A549 (cell line): ENCODE measurements at regions not wholly inside any gene's neighbourhood (a gene's known extent, or its start where the extent isn't known, plus 50 kb on each side); places are given as distances from the start of the nearest gene placed in this dataset.

Experiments used
- ATAC-seq, 2 experiments: fragments of 200-7000 bp in 1 of 2; fragments of >200 bp in 1 of 2; cut with Nextera tagmentation in 1 of 2; cut with Tn5 transposase in 1 of 2; 3 replicates each; pipeline versions ENCODE4 v1.8.0 to v1.9.1; 2018 to 2020; ENCODE audit warnings: mild to moderate bottlenecking in 1 of 2, moderate library complexity in 1 of 2
- CTCF ChIA-PET: fragments of 300-600 bp; sonication (Branson Sonifier 250); formaldehyde crosslinking; extraction: SDS; loops from one replicate; lab custom pipeline; 2021; ENCODE audit warnings: antibody characterized with exemption, inconsistent platforms; lab: Yijun Ruan, JAX
- POLR2A ChIA-PET: fragments of 350-600 bp; formaldehyde crosslinking; extraction: SDS; loops from one replicate; lab custom pipeline; 2021; ENCODE audit warnings: antibody characterized with exemption, inconsistent platforms; lab: Yijun Ruan, JAX
- DNase-seq, 2 experiments: peaks; one replicate each; pipeline versions ENCODE4 v3.0.0 to v3.0.0-alpha.2; 2011 to 2016; ENCODE audit warnings: low read depth in 1 of 2, low spot score in 1 of 2
- FAIRE-seq: peaks from 2 replicates; lab custom pipeline; 2011; peaks lifted over from hg19 to GRCh38; lab: Jason Lieb, UNC
- H3K27ac ChIP-seq, 2 experiments: fragments of >200 bp; sonication (Bioruptor Twin); formaldehyde crosslinking; 3 replicates each; pipeline ENCODE4 v1.5.1; 2016 to 2017
- H3K4me1 ChIP-seq: fragments of >200 bp; sonication (Bioruptor Twin); formaldehyde crosslinking; 3 replicates; pipeline ENCODE4 v1.6.1; 2016
- H3K4me2 ChIP-seq: fragments of >200 bp; sonication (Bioruptor Twin); formaldehyde crosslinking; 3 replicates; pipeline ENCODE4 v1.6.1; 2016
- H3K4me3 ChIP-seq: fragments of >200 bp; sonication (Bioruptor Twin); formaldehyde crosslinking; 3 replicates; pipeline ENCODE4 v1.5.1; 2016
- H3K9me3 ChIP-seq: fragments of >200 bp; sonication (Bioruptor Twin); formaldehyde crosslinking; 3 replicates; pipeline ENCODE4 v1.6.1; 2016
- BHLHE40 ChIP-seq: IDR thresholded peaks from 2 replicates; pipeline ENCODE4 v1.6.1; 2012; ENCODE audit warnings: low read depth, low read length, inconsistent platforms
- CBX2 ChIP-seq: fragments of 200-600 bp; sonication (generic); IDR thresholded peaks from 2 replicates; pipeline ENCODE4 v1.6.1; 2016; ENCODE audit warnings: low read depth, mild to moderate bottlenecking, borderline replicate concordance
- CBX8 ChIP-seq: fragments of 200-600 bp; sonication (generic); IDR thresholded peaks from 2 replicates; pipeline ENCODE4 v1.6.1; 2016
- CHD2 ChIP-seq: fragments of 150-350 bp; IDR thresholded peaks from 2 replicates; pipeline ENCODE4 v1.6.1; 2014; ENCODE audit warnings: low read length; ENCODE audit not compliant: partially characterized antibody
- CHD4 ChIP-seq: fragments of 200-600 bp; sonication (generic); IDR thresholded peaks from 2 replicates; pipeline ENCODE4 v1.6.1; 2016; ENCODE audit warnings: antibody characterized with exemption, mild to moderate bottlenecking, borderline replicate concordance
- EHF ChIP-seq: fragments of 250-450 bp; sonication (Bioruptor Pico); IDR thresholded peaks from 2 replicates; pipeline ENCODE4 v1.5.0; 2020; ENCODE audit warnings: mild to moderate bottlenecking
- EHMT2 ChIP-seq: fragments of 200-600 bp; sonication (generic); IDR thresholded peaks from 2 replicates; pipeline ENCODE4 v1.6.1; 2016; ENCODE audit warnings: antibody characterized with exemption, low read depth, mild to moderate bottlenecking, moderate library complexity
- ESRRA ChIP-seq: fragments of 150-350 bp; IDR thresholded peaks from 2 replicates; pipeline ENCODE4 v1.6.1; 2014; ENCODE audit warnings: mild to moderate bottlenecking, low read length, borderline replicate concordance
- FOSL2 ChIP-seq, 2 experiments: fragments of 450-650 bp in 1 of 2; fragments of >200 bp in 1 of 2; sonication (Bioruptor Twin) in 1 of 2; formaldehyde crosslinking; IDR thresholded peaks; 2 replicates each; pipeline versions ENCODE4 v1.5.0 to v1.6.1; 2016 to 2020; ENCODE audit warnings: mild to moderate bottlenecking in 1 of 2, moderate library complexity in 1 of 2
- GATA3 ChIP-seq: IDR thresholded peaks from 2 replicates; pipeline ENCODE4 v1.6.1; 2012; ENCODE audit warnings: borderline replicate concordance
- NPAS2 ChIP-seq: fragments of 250-450 bp; sonication (Bioruptor Pico); IDR thresholded peaks from 2 replicates; pipeline ENCODE4 v1.8.0; 2022; ENCODE audit warnings: mild to moderate bottlenecking, moderate library complexity, borderline replicate concordance
- PBX3 ChIP-seq: IDR thresholded peaks from 2 replicates; pipeline ENCODE4 v1.6.1; 2012
- PHF8 ChIP-seq: fragments of 200-600 bp; sonication (generic); IDR thresholded peaks from 2 replicates; pipeline ENCODE4 v1.6.1; 2016; ENCODE audit warnings: low read depth, mild to moderate bottlenecking, antibody characterized with exemption, moderate library complexity, borderline replicate concordance
- POLR2A ChIP-seq: IDR thresholded peaks from 2 replicates; pipeline ENCODE4 v1.6.1; 2012; ENCODE audit warnings: mild to moderate bottlenecking, low read length
- RFX5 ChIP-seq: fragments of 450-650 bp; IDR thresholded peaks from 2 replicates; pipeline ENCODE4 v1.7.1; 2014; ENCODE audit warnings: antibody characterized with exemption, mild to moderate bottlenecking, moderate library complexity
- SMC3 ChIP-seq: fragments of >200 bp; sonication (Bioruptor Twin); formaldehyde crosslinking; IDR thresholded peaks from 3 replicates; pipeline ENCODE4 v1.6.1; 2018; ENCODE audit warnings: inconsistent platforms
- TP53 ChIP-seq: fragments of 250-450 bp; sonication (Bioruptor Pico); IDR thresholded peaks from 2 replicates; pipeline ENCODE4 v1.5.0; 2021; ENCODE audit warnings: mild to moderate bottlenecking, moderate library complexity
- ZSCAN20 ChIP-seq: fragments of 250-450 bp; sonication (Bioruptor Pico); IDR thresholded peaks from 2 replicates; pipeline ENCODE4 v1.8.0; 2022; ENCODE audit warnings: mild to moderate bottlenecking, moderate library complexity
- WGBS: methylation state at CpG from one replicate; pipeline ENCODE4 v1.1.6; 2017; ENCODE audit errors: missing lambda C conversion rate; 5-methylcytosine and 5-hydroxymethylcytosine counted together
- TF ChIP-seq, protein P1 (sequence below): fragments of >200 bp; sonication (Bioruptor Twin); formaldehyde crosslinking; IDR thresholded peaks from 2 replicates; pipeline ENCODE4 v1.6.1; 2016
- TF ChIP-seq, protein P2 (sequence below): fragments of 200-600 bp; sonication (generic); IDR thresholded peaks from 2 replicates; pipeline ENCODE4 v1.6.1; 2016; ENCODE audit warnings: antibody characterized with exemption, mild to moderate bottlenecking, moderate library complexity
- TF ChIP-seq, protein P3 (sequence below): fragments of >200 bp; sonication (Bioruptor Twin); formaldehyde crosslinking; IDR thresholded peaks from 3 replicates; pipeline ENCODE4 v1.5.1; 2016

DNA sequence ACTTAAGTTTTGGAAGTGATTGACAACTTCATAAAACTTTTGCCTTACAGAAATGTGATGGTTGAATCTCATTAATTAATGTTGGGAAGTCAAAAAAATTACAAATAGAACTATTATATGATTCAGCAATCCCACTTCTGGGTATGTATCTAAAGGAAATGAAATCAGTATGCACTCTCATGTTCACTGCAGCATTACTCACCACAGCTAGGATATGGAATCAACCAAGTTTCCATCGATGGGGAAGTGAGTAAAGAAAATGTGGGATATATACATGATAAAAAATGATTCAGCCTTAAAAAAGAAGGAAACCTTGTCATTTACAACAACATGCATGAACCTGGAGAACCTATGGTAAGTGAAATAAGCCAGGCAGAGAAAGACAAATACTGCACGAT, 112.4 kb upstream of the WDR75 start (continued):
- no peak for TF ChIP-seq CBX2
- no peak for TF ChIP-seq TP53
- TF ChIP-seq BHLHE40: no peak
- TF ChIP-seq, protein P1, sequence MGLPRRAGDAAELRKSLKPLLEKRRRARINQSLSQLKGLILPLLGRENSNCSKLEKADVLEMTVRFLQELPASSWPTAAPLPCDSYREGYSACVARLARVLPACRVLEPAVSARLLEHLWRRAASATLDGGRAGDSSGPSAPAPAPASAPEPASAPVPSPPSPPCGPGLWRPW: no peak
- no peak for TF ChIP-seq CBX8

GRCh38 chr2:189336276-189336975, 104.8 kb upstream of the WDR75 start:
- Histone ChIP-seq H3K4me1 (peaks cover 12% of the 10 kb centered on the region), H3K4me3 (no peak overlapping the region), H3K4me2 (no peak overlapping the region), H3K9me3 (peaks cover 18% of the 10 kb centered on the region; the same call in 2 of the 3 replicates), H3K27ac (no peak overlapping the region; a peak in 1 of 6 replicates)
- TF ChIP-seq FOSL2 (IDR thresholded peaks at IDR 0.05) (no peak), FOSL2 (CRISPR knock-in tag; IDR thresholded peaks at IDR 0.05) (no peak), CHD2 (no peak), CHD4 (no peak), EHF (no peak), NPAS2 (CRISPR knock-in tag) (no peak), PBX3 (no peak), GATA3 (no peak), ESRRA (no peak), POLR2A (no peak), TP53 (no peak), PHF8 (no peak), ZSCAN20 (CRISPR knock-in tag) (no peak), EHMT2 (no peak), RFX5 (no peak), SMC3 (no peak)
- TF ChIP-seq, protein P2, sequence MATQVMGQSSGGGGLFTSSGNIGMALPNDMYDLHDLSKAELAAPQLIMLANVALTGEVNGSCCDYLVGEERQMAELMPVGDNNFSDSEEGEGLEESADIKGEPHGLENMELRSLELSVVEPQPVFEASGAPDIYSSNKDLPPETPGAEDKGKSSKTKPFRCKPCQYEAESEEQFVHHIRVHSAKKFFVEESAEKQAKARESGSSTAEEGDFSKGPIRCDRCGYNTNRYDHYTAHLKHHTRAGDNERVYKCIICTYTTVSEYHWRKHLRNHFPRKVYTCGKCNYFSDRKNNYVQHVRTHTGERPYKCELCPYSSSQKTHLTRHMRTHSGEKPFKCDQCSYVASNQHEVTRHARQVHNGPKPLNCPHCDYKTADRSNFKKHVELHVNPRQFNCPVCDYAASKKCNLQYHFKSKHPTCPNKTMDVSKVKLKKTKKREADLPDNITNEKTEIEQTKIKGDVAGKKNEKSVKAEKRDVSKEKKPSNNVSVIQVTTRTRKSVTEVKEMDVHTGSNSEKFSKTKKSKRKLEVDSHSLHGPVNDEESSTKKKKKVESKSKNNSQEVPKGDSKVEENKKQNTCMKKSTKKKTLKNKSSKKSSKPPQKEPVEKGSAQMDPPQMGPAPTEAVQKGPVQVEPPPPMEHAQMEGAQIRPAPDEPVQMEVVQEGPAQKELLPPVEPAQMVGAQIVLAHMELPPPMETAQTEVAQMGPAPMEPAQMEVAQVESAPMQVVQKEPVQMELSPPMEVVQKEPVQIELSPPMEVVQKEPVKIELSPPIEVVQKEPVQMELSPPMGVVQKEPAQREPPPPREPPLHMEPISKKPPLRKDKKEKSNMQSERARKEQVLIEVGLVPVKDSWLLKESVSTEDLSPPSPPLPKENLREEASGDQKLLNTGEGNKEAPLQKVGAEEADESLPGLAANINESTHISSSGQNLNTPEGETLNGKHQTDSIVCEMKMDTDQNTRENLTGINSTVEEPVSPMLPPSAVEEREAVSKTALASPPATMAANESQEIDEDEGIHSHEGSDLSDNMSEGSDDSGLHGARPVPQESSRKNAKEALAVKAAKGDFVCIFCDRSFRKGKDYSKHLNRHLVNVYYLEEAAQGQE: no peak
- TF ChIP-seq, protein P3, sequence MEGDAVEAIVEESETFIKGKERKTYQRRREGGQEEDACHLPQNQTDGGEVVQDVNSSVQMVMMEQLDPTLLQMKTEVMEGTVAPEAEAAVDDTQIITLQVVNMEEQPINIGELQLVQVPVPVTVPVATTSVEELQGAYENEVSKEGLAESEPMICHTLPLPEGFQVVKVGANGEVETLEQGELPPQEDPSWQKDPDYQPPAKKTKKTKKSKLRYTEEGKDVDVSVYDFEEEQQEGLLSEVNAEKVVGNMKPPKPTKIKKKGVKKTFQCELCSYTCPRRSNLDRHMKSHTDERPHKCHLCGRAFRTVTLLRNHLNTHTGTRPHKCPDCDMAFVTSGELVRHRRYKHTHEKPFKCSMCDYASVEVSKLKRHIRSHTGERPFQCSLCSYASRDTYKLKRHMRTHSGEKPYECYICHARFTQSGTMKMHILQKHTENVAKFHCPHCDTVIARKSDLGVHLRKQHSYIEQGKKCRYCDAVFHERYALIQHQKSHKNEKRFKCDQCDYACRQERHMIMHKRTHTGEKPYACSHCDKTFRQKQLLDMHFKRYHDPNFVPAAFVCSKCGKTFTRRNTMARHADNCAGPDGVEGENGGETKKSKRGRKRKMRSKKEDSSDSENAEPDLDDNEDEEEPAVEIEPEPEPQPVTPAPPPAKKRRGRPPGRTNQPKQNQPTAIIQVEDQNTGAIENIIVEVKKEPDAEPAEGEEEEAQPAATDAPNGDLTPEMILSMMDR: no peak
- ATAC-seq (no peak), DNase-seq (no peak), FAIRE-seq (no peak)
- 40% methylated on average over 2 of the region's 2 CpGs for WGBS
- CTCF ChIA-PET: no interaction called here
- POLR2A ChIA-PET: no interaction called here
